MM.1S (cell line): ENCODE measurements at regions not wholly inside any gene's neighbourhood (a gene's known extent, or its start where the extent isn't known, plus 50 kb on each side); places are given as distances from the start of the nearest gene placed in this dataset.

Experiments
- EZH2 ChIP-seq: fragments of 300-600 bp; sonication (generic); optimal IDR thresholded peaks from 2 replicates; pipeline ENCODE3; 2017; ENCODE audit warnings: low read depth, mild to moderate bottlenecking, antibody characterized with exemption, low read length, mixed read lengths
- EZH2phosphoT487 ChIP-seq: fragments of 300-600 bp; sonication (generic); IDR thresholded peaks from 2 replicates; pipeline ENCODE4 v1.6.1; 2018; ENCODE audit warnings: antibody characterized with exemption, low read length
- TF ChIP-seq, protein P1 (sequence below): fragments of 300-600 bp; sonication (generic); IDR thresholded peaks from 2 replicates; pipeline ENCODE4 v1.5.1; 2016; ENCODE audit warnings: antibody characterized with exemption, low read length, mixed read lengths

DNA sequence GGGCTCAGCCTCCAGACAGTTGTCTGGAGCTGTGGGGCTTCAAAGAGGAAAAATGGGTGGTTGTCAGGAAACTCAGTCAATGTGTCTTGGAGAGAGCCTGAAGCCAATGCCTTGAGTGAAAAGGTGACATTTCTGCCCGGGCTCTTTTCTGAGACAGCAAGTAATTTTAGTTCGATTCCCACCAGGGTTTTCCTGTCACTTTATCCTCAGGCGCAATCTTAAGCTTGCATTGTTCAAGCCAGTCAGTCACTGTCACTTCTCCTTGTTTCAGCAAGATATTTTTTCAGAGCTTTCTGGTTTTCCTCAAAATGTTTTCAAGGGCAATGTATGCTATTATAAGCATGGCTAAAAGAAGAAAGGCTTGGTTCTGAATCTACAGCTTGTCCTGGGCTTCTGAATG lies 404.7 kb upstream of the SEL1L start:
- TF ChIP-seq, protein P1, sequence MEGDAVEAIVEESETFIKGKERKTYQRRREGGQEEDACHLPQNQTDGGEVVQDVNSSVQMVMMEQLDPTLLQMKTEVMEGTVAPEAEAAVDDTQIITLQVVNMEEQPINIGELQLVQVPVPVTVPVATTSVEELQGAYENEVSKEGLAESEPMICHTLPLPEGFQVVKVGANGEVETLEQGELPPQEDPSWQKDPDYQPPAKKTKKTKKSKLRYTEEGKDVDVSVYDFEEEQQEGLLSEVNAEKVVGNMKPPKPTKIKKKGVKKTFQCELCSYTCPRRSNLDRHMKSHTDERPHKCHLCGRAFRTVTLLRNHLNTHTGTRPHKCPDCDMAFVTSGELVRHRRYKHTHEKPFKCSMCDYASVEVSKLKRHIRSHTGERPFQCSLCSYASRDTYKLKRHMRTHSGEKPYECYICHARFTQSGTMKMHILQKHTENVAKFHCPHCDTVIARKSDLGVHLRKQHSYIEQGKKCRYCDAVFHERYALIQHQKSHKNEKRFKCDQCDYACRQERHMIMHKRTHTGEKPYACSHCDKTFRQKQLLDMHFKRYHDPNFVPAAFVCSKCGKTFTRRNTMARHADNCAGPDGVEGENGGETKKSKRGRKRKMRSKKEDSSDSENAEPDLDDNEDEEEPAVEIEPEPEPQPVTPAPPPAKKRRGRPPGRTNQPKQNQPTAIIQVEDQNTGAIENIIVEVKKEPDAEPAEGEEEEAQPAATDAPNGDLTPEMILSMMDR, result no peak
- TF ChIP-seq EZH2phosphoT487 (no peak), EZH2 (no peak)
